GM19468 (cell line): ENCODE measurements at regions not wholly inside any gene's neighbourhood (a gene's known extent, or its start where the extent isn't known, plus 50 kb on each side); places are given as distances from the start of the nearest gene placed in this dataset.
A peak's percentile ranks its signal among the peaks of the same experiment; 100 is the strongest.
"Not testable (repeated sequence)": the region's sequence is repeated elsewhere in the genome, so short reads cannot be mapped to it uniquely, and the experiment has no call there.

Experiments
- ATAC-seq: cut with Tn5 transposase; IDR thresholded peaks from one replicate; pipeline ENCODE4 v1.9.1; 2021; ENCODE audit warnings: mild to moderate bottlenecking, moderate library complexity, moderate number of reproducible peaks; ENCODE audit not compliant: unreplicated experiment; ENCODE audit errors: extremely low read depth

DNA sequence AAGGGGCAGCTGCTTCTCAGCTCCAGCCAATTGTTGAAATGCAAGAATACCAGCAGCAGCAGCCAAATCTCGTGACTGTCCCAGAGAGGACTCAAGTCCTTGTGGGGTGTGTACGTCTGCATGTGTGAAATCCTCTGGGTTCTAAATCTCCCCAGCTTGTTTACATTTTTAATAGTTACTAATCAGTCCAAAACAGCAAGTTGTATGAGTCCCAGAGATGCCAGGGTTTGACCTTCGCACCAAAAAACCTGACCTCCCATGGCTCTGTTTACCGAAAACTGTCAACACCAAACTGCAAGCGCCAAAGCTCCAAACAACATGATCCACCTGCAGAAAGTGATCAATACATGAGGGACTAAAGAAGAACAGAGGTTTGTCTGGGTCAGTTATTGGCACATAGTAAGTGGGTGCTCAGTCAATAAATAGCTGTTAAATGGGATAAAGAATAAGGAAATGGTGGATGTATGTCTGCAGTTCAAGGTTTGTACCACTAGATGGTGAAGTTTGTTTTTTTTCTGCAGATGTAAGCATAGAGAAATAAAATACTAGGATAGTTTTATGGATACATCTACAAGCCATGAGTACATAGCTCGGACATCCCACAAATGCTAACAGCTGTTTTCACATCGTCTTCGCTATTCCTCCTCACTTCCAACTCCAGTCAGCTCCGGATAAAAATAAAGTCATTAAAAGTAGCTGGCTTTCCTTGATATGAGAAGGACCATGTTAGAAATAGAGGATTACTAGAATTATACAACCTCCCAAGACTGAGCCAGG lies 85.3 kb upstream of the ADRB2 start:
- ATAC-seq: no peak

DNA sequence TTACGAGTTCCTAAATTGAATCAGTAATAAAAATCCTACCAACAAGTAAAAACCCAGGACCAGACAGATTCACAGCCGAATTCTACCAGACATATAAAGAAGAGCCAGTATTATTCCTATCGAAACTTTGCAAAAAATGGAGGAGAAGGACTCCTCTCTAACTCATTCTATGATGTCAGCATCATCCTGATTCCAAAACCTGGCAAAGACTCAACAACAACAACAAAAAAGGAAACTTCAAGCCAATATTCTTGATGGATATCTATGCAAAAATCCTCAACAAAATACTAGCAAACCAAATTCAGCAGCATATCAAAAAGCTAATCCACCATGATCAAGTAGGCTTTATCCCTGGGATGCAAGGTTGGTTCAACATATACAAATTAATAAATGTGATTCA lies 84.6 kb upstream of the ADRB2 start:
- not testable (repeated sequence) for ATAC-seq

DNA sequence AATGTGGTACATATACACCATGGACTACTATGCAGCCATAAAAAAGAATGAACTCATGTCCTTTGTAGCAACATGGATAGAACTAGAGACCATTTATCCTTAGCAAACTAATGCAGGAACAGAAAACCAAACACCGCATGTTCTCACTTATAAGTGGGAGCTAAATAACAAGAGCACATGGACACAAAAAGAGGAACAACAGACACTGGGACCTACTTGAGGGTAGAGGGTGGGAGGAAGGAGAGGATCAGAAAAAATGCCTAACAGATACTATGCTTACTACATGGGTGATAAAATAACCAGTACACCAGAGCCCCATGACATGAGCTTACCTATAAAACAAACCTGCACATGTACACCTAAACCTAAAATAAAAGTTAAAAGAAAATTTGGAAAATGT lies 82.0 kb upstream of the ADRB2 start:
- ATAC-seq: not testable (repeated sequence)

DNA sequence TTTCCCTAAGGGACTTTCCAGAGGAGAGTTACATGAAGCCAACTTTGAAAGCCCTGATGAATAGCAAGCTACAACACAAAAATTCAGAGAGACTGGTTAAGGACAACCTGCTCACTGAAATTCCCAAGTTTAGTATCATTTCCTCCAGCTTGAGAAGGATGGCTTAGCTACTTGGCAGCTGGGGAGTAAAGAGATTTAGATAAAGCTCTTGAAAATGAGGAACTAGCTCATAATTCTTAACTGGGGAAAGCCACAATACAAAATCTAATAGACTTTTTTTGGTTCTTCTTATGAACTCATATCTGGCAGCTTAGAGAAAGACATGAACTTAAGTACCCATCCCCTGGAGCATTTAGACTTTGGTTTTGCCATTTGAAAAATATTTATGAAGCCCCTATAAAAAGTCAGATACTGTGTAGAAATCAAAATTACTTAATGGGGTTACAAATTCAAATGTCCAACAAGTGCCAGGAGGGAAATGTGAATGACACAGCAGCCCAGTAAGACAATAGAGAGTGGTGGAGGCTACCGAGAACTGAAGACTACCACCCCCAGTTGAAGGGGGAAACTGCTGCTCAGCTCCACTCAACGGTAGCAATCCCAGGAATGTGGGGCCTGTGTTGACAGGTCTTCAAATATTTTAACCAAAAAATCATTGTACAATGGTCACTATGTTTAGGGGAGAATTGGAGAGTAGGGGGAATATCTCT lies 79.4 kb upstream of the ADRB2 start:
- peak; percentile 72 for ATAC-seq

DNA sequence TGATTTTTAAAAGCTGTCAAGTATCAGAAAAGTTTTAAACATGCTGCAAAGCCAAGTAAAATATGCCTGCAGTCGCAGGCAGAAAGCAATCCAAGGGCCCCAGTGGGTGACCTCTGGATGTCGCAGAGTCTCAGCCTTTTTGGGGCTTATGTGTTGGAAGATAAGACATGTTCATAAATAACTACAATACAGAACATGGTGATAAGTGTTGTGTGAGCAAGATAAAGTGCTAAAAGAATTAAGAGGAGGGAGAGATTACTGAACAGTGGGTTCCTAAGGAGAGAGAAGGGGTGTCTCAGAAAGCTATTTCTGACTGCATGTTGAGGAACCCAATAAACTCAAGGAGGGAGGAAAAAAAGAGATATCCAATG lies 78.9 kb upstream of the ADRB2 start:
- no peak for ATAC-seq

DNA sequence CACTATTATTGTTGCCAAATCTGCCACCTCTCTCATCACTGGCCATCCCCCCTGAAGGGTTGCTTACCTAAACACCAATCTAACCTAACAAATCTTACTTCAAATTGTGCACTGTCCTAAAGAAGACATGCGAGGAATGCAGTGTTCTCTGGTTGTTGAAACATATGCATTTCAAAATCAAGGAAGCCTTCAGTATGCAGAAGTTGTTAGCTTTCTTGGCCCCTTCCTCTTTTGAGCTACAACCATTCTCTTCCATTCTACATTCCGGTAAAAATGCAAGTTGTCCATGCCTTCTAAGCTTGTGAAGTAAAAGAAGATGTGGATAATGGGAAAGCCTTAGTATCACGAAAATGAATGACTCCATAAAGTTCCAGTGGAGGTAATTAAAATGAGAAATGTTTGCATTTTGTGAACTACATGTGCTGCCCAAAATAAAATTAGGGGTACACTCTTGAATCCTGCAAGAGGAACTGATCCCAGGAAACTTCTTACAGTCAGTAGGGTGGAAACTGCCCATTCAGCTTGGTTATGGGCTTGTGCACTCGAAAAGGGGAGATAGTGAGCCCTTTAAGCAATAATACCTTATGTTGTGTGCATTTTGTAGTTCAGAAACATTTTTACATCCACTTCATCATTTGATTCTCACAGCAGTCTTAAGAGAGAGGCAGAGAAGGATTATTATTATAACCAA lies 77.6 kb upstream of the ADRB2 start:
- no peak for ATAC-seq

DNA sequence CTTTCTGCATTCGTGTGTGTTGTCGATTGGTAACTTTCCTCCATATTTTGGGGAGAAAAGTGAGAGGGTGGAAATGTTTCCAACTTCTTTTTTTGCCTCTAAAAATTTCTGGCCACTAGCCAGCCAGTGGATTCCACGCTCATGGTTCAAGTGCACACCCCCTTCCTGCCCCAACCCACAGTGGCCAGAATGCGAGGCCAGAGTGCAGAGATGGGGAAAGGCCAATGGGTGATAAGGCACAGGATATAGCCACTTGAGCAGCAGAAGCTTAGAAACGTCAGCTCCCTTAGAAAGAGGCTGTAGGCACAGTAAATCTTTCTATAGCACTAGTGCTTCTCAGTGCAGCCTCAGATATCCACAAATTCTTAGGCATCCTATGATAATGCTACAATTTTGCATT lies 75.8 kb upstream of the ADRB2 start:
- ATAC-seq: no peak

DNA sequence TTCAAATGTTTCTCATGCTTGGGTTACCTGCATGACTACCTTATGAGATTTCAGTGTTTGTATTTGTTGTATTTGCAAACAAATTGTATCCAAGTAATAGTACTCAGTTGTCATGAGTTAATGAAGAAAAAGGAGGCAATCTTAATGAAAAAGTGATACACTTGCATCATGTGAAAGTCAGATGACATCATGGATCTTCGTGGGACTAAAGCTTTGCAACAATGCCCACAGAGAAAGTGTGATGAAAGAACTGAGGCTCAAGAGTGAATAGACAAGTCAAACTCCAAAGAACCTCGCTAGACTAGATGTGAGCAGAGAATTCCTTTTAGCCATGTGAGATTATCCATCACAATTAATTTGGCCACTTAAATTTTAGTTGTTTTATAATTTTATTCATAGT lies 75.4 kb upstream of the ADRB2 start:
- ATAC-seq: no peak

DNA sequence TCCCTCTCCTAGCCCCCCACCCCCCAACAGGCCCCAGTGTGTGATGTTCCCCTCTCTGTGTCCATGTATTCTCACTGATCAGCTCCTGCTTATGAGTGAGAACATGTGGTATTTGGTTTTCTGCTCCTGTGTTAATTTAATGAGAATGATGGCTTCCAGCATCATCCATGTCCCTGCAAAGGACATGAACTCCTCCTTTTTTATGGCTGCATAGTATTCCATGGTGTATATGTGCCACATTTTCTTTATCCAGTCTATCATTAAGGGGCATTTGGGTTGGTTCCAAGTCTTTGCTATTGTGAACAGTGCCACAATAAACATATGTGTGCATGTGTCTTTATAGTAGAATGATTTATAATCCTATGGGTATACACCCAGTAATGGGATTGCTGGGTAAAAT lies 74.0 kb upstream of the ADRB2 start:
- ATAC-seq: not testable (repeated sequence)

DNA sequence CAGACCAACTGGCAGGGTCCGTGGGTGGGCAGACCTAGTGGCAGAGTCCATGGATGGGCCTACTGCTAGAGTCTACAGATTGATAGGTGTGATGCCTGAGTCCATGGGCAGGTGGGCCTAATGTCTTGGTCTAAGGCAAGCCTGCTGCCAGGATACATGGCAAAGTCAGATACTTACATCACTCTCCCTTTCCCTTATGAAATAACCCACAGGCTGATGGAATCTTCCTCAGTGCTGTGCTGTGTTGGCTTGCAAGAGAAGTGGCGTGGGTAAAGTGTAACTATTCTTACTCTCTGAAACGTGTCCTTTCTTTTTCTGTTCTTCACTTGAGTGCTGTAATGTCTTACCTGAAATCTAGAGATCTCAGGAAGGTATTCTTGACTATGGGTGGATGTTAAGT lies 67.3 kb upstream of the ADRB2 start:
- ATAC-seq: no peak

DNA sequence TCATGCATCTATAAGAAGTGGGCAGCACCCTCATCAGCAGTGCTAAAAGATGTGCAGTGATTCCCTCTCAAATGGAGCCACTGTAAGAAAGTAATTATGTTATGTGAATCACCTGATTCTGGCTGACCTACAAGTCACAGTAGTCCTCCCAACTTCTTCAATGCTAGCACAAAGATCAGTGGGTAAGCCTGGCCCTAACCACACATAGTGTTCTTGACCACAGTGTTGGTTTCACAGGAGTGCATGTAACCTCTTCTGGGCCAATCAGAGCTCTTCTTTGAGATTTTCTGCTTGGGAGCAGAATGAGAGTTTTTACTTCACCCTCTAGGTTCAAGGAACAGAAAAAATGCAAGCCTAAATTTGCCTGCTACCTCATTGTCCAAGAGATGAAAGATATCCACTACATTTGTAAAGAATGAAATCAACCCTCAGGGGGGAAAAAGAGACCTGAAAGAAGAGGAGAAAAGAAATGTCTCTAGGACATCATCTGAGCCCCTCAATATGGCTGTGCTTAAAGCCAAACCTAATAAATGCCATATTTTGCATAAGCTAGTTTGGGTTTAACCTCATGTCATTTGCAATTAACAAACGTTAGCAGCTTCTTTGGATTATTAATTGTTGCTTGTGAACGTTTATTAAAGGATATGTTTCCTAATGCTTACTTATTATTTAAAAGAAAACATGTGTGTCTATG lies 65.3 kb upstream of the ADRB2 start:
- ATAC-seq: peak; percentile 100

DNA sequence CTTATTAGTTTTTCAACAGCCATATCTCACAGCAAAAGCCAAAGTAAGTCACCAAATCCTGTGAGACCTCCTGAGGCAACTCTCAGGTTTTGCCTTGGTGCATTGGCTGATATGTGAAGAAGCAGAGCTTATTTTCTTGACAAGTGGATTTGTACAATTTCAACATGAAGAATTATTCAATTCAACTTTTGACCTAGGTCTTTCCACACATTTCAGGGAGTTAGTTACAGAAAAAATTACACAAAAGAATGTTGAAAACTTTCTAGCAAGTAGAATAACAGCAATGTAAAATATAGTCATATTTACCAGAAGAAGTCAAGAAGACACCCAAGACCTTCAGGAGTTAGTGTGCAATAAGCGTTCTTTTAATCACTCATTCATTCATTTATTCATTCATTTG lies 62.4 kb upstream of the ADRB2 start:
- no peak for ATAC-seq

DNA sequence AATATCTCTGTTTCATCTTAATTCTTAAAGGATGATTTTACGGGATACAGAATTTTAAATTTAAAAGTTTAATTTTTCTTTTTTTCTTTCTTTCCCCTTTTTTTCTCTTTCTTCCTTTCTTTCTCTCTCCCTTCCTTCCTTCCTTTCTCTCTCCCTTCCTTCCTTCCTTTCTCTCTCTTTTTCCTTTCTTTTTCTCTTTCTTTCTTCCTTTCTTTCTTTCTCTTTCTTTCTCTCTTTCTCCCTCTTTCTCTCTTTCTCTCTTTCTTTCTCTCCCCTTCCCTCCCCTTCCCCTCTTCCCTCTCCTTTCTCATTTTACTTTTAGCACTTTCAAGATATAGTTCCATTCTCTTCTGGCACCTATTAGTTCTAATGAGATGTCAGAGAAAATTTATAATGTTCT lies 61.4 kb upstream of the ADRB2 start:
- no peak for ATAC-seq

DNA sequence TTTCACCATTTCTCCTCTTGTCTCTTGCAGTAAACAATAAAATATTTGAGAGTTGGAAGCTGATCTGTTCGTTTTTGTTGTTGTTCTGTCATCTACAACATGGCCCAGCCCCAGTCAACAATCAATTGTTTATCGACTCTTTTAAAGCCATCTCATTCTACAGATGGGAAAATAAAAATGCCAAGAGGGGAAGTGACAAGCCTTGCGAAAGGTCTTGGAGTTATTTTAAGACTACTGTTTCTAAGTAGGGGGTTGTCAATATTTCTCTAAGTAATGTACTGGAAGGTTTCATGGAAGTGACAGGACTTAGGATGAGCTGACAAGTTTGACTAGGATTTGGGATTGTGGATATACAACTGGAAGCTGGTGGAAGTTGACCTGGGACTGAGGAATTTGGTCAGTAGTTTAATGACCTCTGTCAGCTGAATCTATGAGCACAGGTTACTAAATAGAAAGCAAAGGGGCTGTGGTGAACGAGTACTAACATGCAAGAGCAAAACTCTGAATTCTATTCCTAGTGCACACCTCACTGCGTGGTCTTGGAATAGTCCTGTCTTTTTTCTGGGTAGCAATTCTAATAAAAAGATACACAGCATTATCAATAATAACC lies 57.5 kb upstream of the ADRB2 start:
- no peak for ATAC-seq

DNA sequence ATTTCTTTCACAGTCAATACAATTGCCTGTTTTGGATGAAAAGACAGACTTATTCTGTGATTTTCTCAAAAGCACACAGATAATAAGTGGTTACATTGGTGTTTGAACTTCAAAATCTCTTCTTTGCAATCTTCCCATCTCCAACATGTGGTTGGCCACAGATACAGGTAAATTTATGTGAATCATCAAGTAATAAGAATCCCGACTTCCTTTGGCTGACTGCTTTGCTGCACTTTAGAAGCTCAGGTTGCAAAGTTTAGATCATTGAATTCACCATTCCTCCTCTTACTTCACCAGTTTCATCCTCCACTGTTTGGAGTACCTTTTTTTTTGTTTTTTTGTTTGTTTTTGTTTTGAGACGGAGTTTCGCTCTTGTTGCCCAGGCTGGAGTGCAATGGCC lies 56.5 kb upstream of the ADRB2 start:
- ATAC-seq: no peak

DNA sequence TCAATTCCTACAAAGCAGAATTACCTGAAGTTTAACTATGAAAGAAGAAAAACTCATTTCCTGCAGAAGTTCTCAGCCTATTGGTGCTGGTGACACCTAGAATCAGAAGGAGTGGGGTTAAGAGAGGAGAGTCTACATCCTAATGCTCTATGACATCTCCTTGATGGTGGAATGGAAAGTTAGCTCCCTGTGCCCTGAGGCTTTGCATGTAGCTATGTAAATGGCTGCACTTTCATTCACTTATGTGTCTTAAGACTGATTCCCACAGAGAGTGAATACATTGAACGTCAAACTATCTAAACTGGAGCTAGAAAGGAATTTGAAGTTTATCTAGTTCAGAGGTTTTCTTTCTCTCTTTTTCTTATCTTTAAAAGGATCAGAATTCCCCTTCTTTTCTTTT lies 52.1 kb upstream of the ADRB2 start:
- ATAC-seq: no peak

DNA sequence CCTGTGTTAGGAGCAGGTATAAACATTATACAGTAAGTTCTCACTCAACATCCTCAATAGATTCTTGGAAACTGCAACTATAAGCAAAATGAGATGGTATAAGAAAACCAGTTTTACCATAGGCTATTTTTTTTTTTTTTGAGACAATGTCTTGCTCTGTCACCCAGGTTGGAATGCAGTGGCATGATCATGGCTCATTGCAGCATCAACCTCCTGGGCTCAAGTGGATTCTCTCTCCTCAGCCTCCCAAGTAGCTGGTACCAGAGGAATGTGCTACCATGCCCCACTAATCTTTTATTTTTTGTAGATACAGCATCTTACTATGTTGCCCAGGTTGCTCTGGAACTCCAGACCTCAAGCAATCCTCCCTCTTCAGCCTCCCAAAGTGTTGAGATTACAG lies 50.1 kb upstream of the ADRB2 start:
- ATAC-seq: no peak
